ENCODE measurements at regions not wholly inside any gene's neighbourhood (a gene's known extent, or its start where the extent isn't known, plus 50 kb on each side); places are given as distances from the start of the nearest gene placed in this dataset.

DNA sequence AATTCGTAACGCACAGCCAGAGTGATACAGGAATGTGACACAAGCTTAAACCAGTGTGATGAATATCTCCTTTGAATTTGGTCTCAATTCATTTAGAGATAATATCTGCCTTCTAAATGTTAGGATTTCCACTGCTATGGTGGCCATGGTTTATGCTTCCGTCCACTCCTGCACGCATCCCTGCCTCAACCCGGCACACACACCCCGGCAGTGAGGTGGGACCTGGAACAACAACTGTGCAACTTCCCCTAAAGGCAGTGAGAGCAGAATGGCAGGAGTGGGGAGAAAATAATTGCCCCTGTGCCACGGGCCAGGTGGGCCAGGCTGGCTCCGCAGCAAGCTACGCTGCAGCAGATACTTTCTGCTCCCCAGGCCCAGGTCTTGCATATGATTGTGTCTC is 72.6 kb upstream of the CPEB4 start:
- Histone ChIP-seq H3K4me3 (no peak overlapping the region), H3K27ac (no peak overlapping the region)

GRCh38 chr5:173816728-173817127 is 71.4 kb upstream of the CPEB4 start:
- no peak overlapping the region for H3K27ac ChIP-seq
- H3K4me3 ChIP-seq, result no peak overlapping the region

DNA sequence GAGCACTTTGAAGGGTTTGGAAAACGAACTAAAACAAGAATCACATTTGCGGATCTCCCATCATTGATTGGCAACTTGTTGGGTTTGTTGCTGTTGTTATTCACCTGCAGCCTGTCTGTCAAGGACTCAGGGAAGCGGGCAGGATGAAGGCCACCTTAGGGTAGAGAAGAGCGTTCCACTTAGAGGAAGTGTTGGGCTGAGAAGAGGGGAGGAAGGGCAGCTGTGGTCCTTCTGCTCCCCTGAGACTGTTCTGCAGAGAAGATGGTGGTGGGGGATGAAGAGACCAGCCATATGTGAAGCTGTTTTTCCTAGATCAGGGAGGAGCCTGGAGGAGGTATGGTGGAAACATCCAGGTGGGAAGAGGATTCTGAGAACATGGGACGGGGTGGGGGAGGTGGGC is 70.6 kb upstream of the CPEB4 start:
- no peak overlapping the region for H3K27ac ChIP-seq

GRCh38 chr5:173819521-173819920 is 68.6 kb upstream of the CPEB4 start:
- no peak overlapping the region for H3K27ac ChIP-seq

More for the DNA sequence above, 70.6 kb upstream of the CPEB4 start:
- no peak overlapping the region for H3K4me3 ChIP-seq

GRCh38 chr5:173823274-173823644 is 64.9 kb upstream of the CPEB4 start:
- peak overlapping the region in 13 of 21 experiments; percentile 8 to 74 (median 52) for H3K27ac ChIP-seq

More at GRCh38 chr5:173819521-173819920, 68.6 kb upstream of the CPEB4 start:
- no peak overlapping the region for H3K4me3 ChIP-seq

GRCh38 chr5:173823721-173824567 is 64.2 kb upstream of the CPEB4 start:
- Histone ChIP-seq H3K4me3 (no peak overlapping the region), H3K27ac (peak overlapping the region in 19 of 21 experiments; percentile 8 to 74 (median 53))

More at GRCh38 chr5:173823274-173823644, 64.9 kb upstream of the CPEB4 start:
- no peak overlapping the region for H3K4me3 ChIP-seq

DNA sequence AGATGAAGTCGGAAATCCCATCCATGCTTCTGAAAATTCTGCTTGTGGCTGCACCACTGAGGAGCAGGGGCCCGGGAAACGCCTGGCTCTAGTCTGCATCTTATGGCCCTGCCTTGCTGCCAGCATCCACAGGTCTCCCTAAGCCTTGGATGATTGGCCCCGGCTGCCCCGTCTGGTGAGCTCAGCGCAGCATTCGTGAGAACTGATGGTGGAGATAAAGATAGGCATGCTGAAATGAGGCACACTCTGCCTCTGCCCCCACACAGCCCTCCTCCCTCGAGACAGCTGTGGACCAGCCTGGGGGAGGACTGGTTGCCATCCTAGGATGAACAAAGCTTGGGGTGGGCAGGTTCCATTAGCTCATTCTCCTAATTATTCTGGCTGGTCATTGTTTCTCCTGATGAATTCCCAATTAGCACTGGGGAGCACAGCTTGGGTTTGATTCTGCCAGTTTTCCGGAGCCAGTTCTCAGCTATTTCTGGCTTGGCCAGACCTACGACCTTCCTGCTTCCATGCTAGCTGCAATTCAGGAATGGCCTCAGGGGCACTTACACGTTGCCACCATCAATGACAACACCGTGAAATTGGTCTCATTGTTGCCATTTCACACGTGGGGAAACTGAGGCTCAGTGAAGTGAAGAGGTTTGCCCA is 62.8 kb upstream of the CPEB4 start:
- H3K27ac ChIP-seq, result peak overlapping the region in 10 of 21 experiments; percentile 4 to 74 (median 68)
- H3K4me3 ChIP-seq, result no peak overlapping the region

DNA sequence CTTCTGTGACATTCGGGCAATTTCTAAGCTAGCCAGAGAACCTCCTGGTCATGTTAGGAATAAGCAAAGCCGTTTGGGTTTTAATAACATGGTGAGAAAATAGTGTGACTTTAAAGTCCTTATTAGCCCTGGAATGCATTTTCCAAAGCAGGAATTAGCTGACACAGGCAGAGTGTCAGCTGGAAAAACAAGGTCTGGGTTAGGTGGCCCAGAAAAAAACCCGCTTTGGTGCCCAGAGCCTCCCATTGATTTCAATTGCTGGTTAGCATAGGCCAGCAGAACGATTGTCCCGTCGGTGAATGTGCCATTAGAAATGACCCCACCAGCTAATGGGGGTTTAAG is 62.1 kb upstream of the CPEB4 start:
- no peak overlapping the region for H3K4me3 ChIP-seq
- peak overlapping the region in 2 of 21 experiments; percentile 22 to 74 for H3K27ac ChIP-seq

GRCh38 chr5:173826428-173827350 is 61.5 kb upstream of the CPEB4 start:
- Histone ChIP-seq H3K4me3 (no peak overlapping the region), H3K27ac (peak overlapping the region in 1 of 21 experiments; percentile 22)

GRCh38 chr5:173828952-173829351 is 59.2 kb upstream of the CPEB4 start:
- H3K27ac ChIP-seq, result no peak overlapping the region
- no peak overlapping the region for H3K4me3 ChIP-seq

DNA sequence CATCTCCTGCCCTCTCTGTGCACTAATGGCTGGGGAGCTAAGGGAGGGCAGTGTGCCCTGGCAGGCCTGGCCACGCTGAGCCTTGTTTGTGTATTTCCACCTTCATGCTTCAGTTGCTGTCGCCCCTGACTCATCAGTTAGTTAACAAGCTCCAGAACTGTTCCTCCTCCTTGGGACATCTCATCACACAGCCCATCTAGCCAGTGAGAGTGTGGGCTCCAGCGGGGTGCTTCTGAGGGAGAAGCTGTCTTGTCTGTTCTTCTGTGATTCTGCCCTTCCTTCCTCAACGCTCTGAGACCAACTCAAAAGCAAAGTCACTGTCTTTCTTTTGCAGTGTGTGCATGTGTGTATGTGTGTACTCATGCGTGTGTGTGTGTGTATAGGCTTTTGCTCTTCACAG is 58.3 kb upstream of the CPEB4 start:
- peak overlapping the region in 1 of 21 experiments; percentile 47 for H3K27ac ChIP-seq

GRCh38 chr5:173830421-173830820 is 57.7 kb upstream of the CPEB4 start:
- Histone ChIP-seq H3K4me3 (no peak overlapping the region), H3K27ac (peak overlapping the region in 1 of 21 experiments; percentile 47)

More for the DNA sequence above, 58.3 kb upstream of the CPEB4 start:
- H3K4me3 ChIP-seq, result no peak overlapping the region

DNA sequence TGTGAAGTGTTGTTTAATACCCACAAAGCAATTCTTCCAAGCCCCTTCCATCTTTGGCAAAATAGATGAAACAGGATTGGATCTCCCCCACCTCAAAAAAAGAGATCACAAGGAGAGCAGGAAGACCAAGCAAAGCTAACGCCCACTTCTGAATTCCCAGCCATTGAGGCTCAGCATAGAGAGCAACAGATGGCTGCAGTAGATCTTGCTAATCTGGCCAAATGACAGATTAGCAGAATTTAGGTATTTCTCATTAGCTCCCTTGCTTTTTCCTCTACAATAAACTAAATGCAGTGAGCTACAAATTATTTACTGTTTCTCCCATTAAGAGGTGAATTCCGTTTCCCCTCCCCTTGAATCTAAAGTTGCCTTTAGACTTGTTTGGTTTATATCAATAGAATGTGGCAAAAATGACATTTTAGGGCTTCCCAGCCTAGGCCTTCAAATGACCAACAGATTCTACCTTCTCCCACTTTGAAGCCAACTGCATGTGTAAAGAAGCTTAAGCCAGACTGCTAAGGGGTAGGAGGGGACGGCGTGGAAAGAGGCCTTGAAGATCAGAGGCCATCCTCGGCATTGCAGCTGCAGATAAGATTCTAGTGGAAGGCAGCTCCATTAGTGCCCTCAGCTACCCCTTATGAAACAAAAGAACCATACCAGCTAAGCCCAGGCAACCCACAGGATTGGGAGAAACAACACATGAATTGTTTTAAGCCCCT is 56.8 kb upstream of the CPEB4 start:
- Histone ChIP-seq H3K27ac (no peak overlapping the region), H3K4me3 (no peak overlapping the region)

GRCh38 chr5:173832386-173832785 is 55.8 kb upstream of the CPEB4 start:
- Histone ChIP-seq H3K4me3 (no peak overlapping the region), H3K27ac (peak overlapping the region in 2 of 21 experiments; percentile 12 to 31)

GRCh38 chr5:173833196-173833985 is 54.8 kb upstream of the CPEB4 start:
- peak overlapping the region in 4 of 21 experiments; percentile 6 to 51 (median 28) for H3K27ac ChIP-seq

DNA sequence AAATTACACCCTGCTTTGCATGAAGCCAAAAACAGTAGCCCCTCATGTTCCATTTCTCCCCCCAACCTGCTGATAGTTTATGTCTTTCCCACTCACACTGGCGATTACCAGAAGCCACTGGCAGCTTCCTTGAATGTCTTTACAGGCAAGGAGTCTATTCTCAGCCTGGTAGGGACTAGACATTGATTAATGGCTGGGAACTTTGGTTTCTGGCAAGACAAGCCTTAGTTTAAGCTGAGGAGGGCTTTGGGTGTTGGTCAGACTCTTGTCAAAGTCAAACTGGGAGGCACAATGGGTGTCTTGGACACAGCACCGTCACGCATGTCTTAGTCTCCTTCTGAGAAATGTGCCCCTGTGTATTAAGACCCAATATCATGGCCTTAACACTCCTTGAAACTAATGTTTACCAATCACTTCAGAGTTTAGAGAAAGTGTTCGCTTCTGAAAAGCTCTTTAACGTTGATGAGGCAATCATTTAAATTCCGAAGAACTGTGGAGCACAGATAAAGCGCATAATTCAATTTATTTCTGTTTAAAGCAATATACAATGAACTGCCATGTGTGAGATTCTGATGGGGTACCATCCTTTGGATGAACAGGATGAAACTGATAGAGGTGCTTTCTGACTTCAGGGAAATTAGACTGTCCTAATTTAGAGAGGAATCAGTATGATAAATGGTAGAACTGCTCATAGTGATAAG is 53.9 kb upstream of the CPEB4 start:
- H3K27ac ChIP-seq, result peak overlapping the region in 5 of 21 experiments; percentile 6 to 74 (median 42)

More at GRCh38 chr5:173833196-173833985, 54.8 kb upstream of the CPEB4 start:
- no peak overlapping the region for H3K4me3 ChIP-seq

GRCh38 chr5:173835131-173835530 is 53.0 kb upstream of the CPEB4 start:
- H3K27ac ChIP-seq, result peak overlapping the region in 5 of 21 experiments; percentile 15 to 74 (median 52)

More for the DNA sequence above, 53.9 kb upstream of the CPEB4 start:
- H3K4me3 ChIP-seq, result no peak overlapping the region

GRCh38 chr5:173835661-173836060 is 52.5 kb upstream of the CPEB4 start:
- no peak overlapping the region for H3K4me3 ChIP-seq
- H3K27ac ChIP-seq, result peak overlapping the region in 5 of 21 experiments; percentile 15 to 74 (median 52)

More at GRCh38 chr5:173835131-173835530, 53.0 kb upstream of the CPEB4 start:
- no peak overlapping the region for H3K4me3 ChIP-seq
